HUES6 (cell line): ENCODE measurements at regions not wholly inside any gene's neighbourhood (a gene's known extent, or its start where the extent isn't known, plus 50 kb on each side); places are given as distances from the start of the nearest gene placed in this dataset.

Source experiments
- H3K27ac ChIP-seq: 2 replicates; pipeline ENCODE4 v1.7.0; 2013; ENCODE audit warnings: low read depth, mild to moderate bottlenecking, low read length, inconsistent platforms
- H3K27me3 ChIP-seq: 2 replicates; pipeline ENCODE4 v1.6.1; 2013; ENCODE audit warnings: low read length; ENCODE audit not compliant: control insufficient read depth, insufficient read depth
- H3K36me3 ChIP-seq: 2 replicates; pipeline ENCODE4 v1.6.1; 2013; ENCODE audit warnings: low read length; ENCODE audit not compliant: control insufficient read depth, insufficient read depth
- H3K4me1 ChIP-seq: 2 replicates; pipeline ENCODE4 v1.6.1; 2013; ENCODE audit warnings: low read length; ENCODE audit not compliant: control insufficient read depth, insufficient read depth
- H3K4me3 ChIP-seq: 2 replicates; pipeline ENCODE4 v1.5.1; 2013; ENCODE audit warnings: low read depth, low read length
- H3K9ac ChIP-seq: one replicate; pipeline ENCODE4 v1.6.1; 2013; ENCODE audit warnings: mild to moderate bottlenecking, low read length
- H3K9me3 ChIP-seq: 2 replicates; pipeline ENCODE4 v1.6.1; 2013; ENCODE audit warnings: low read depth, low read length; ENCODE audit not compliant: control insufficient read depth, insufficient read depth

DNA sequence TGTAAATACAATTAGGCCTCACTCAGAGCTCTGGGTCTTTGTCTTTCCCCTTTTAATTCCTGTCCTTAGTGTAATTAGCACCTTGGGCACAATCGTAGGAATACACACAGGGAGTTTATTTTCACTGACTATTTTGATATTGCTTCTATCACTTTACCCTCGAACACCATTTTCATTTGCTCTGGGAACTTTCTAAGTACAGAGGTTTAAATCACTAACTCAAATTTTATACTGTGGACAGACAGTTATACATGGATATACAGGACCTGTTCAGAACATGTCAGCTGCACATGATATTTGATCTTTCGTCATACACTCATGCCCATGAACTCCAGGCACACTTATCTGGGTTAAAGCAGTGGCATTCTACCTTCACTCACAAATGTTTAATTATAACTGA is 217.8 kb upstream of the TMEM161B start:
- Histone ChIP-seq H3K4me3 (no peak overlapping the region), H3K27me3 (no peaks in the 10 kb centered on the region), H3K4me1 (peaks cover 30% of the 10 kb centered on the region; the same call in 1 of the 2 replicates)

DNA sequence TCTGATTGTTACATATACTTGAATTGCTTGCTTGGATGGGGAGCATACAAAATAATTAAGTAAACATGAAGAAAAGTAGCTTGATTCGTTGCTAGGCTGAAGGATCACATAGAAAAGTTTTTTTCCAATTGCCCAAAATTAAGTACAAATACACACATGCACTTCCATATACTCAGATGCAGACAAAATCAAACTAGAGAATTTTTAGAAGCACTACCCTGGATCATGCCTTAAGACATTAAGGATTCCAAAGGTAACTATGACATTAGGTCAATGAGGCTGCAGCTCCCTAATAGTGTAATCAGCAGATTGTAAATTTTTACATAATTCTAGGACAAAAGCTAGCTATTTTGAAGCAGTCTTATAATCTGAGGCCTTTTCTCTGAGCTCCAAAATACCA is 216.9 kb upstream of the TMEM161B start:
- Histone ChIP-seq H3K27ac (no peak overlapping the region), H3K36me3 (no peaks in the 10 kb centered on the region), H3K4me1 (peaks cover 25% of the 10 kb centered on the region; the same call in 1 of the 2 replicates), H3K9me3 (no peaks in the 10 kb centered on the region), H3K9ac (no peak overlapping the region), H3K27me3 (no peaks in the 10 kb centered on the region), H3K4me3 (no peak overlapping the region)

More for the DNA sequence above, 217.8 kb upstream of the TMEM161B start:
- H3K9me3 ChIP-seq, result no peaks in the 10 kb centered on the region
- H3K9ac ChIP-seq, result no peak overlapping the region
- H3K27ac ChIP-seq, result no peak overlapping the region
- no peaks in the 10 kb centered on the region for H3K36me3 ChIP-seq

DNA sequence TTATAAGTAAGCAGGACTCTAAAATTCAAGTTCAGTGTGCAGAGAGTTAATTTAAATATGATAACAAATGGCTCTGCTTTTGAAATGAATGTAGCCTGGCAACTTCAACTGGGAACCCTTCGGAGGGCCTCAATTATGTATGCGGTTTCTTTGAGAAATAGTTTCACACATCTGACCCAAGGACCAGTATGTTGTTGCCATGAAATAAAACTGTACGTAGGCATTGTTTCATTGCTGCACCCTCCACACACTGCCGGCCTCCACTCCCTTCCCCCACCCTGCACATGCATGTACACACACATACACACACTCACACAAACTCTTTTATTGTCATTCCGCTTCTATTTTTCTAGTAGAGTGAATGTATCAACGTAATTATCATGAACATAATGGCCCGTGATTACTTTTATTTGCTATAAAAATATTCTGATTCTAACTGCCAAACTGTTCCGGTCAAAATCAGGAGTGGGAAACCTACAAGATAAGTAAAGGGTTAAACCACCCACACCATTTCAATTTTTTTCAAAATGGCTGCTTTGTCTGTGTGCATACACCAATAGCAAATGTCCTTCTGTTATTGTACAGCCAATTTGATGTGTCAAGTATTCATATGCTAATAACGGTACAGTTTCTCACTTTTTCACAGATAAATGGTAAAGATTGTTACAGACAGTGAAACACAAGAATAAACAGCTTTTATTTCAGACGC is 215.5 kb upstream of the TMEM161B start:
- peaks cover 22% of the 10 kb centered on the region; the same call in 1 of the 2 replicates for H3K4me1 ChIP-seq
- H3K27ac ChIP-seq, result no peak overlapping the region
- no peaks in the 10 kb centered on the region for H3K27me3 ChIP-seq
- H3K4me3 ChIP-seq, result no peak overlapping the region
- no peaks in the 10 kb centered on the region for H3K9me3 ChIP-seq
- H3K9ac ChIP-seq, result no peak overlapping the region
- H3K36me3 ChIP-seq, result no peaks in the 10 kb centered on the region

DNA sequence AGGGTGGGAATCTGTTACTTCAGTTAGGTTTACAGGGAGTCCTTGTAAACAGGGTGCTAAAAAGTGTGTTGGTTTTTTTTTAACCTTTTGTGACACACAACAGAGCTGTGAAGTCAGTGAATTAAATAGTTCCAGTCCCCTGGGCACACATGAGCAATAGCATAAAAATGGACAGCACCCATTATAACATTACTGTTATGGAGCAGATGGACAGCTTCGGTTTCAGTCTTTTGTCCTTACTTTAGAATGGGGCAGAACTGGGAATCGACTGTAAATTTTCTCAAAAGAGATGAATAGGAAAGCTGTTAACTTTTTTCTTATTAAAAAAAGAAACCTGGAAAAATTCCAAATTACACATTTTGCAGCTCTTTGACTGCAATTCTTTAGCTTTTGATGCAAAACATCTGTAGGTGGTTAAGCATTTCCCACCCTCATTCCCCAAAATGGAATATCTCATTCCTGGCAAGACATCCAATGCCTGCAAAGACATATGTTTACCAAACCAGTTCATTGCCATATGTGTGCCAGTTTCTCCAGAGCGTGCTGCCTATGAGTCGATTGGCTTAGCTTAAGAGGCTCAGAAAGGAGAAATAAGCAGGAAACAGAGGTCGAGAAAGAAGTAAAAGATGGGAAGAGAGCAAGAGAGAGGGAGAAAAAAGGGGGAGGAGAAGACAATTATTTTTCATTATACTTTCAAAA is 212.3 kb upstream of the TMEM161B start:
- no peak overlapping the region for H3K9ac ChIP-seq

DNA sequence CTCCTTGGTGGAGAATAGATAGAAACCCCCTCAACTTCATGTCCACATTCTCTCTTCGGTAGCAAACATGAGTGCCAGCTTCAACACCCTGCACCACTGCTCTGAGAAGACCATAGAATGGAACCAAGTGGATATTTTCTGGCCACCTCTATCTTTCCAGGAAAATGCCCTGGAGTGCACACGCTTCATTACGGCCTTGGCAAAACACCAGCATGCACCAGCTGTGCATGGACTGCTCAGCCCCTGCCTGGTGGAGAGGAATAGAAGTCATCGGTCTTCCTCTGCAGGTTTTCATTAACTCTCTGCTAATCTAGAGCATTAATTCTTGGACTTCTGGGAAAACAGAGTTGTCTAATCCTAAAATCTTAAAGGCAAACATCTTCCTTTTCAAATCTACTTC is 211.6 kb upstream of the TMEM161B start:
- no peak overlapping the region for H3K27ac ChIP-seq
- no peaks in the 10 kb centered on the region for H3K9me3 ChIP-seq
- H3K4me1 ChIP-seq, result peaks cover 17% of the 10 kb centered on the region; the same call in 1 of the 2 replicates
- H3K9ac ChIP-seq, result no peak overlapping the region
- no peaks in the 10 kb centered on the region for H3K27me3 ChIP-seq
- no peaks in the 10 kb centered on the region for H3K36me3 ChIP-seq
- no peak overlapping the region for H3K4me3 ChIP-seq

More for the DNA sequence above, 212.3 kb upstream of the TMEM161B start:
- Histone ChIP-seq H3K36me3 (no peaks in the 10 kb centered on the region), H3K27me3 (no peaks in the 10 kb centered on the region), H3K4me3 (no peak overlapping the region), H3K4me1 (peaks cover 17% of the 10 kb centered on the region; the same call in 1 of the 2 replicates), H3K9me3 (no peaks in the 10 kb centered on the region), H3K27ac (no peak overlapping the region)

DNA sequence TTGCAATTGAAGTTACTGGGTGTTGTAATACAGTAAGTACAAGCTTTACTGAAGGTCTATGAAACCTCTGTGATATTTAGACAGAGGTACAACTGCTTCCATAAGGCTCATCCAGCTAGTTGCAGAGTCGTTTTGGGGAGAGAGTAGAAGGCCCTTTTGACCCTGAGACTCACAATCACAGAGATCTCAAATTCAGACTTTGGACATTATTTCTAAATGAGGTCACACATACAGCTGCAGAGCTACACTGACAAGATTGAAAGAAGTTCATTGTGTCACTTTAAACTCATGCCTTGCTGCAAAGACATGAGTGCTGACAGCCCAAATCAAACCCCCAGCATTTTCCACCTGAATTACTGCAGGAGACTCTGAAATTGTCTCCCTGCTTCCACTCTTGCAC is 205.9 kb upstream of the TMEM161B start:
- Histone ChIP-seq H3K4me3 (no peak overlapping the region), H3K27me3 (no peaks in the 10 kb centered on the region), H3K27ac (no peak overlapping the region), H3K9me3 (no peaks in the 10 kb centered on the region; the same call in 1 of the 2 replicates), H3K9ac (no peak overlapping the region), H3K4me1 (no peaks in the 10 kb centered on the region), H3K36me3 (no peaks in the 10 kb centered on the region)

DNA sequence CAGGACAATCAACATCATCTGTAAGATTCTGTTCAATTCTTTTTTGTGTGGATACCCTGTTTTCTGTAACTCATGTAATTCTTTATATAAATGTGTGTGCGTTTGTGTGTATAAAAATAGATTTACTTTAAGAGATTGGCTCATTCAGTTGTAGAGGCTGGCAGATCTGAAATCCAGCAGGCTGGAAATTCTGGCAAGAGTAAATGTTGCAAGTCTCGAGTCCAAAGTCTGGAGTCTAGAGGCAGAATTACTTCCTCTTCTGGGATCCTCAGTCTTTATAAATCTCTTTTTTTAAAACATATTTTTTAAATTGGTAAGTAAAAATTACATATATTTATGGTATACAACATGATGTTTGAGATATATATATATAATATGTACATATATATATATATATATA is 202.1 kb upstream of the TMEM161B start:
- Histone ChIP-seq H3K27me3 (no peaks in the 10 kb centered on the region), H3K9ac (no peak overlapping the region), H3K4me3 (no peak overlapping the region), H3K4me1 (no peaks in the 10 kb centered on the region; the same call in 1 of the 2 replicates), H3K36me3 (no peaks in the 10 kb centered on the region), H3K9me3 (no peaks in the 10 kb centered on the region; the same call in 1 of the 2 replicates), H3K27ac (no peak overlapping the region)

DNA sequence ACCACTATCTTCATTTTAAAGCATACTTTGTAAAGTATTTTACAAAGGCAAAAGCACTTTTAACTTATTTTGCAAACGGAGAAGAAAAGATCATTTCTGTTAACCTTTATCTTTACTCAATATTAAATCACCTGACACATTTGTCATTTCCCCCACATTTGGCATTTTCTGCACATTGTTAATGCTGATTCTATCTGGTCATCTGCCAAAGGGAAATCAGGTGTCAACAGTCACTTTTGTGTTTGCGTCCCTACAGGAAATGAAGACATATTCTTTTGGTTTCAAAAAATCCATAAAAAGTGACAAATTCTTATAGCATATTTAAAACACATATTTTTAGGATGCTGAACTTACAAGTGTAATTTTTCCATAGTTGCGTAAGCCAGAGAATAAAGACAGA is 191.3 kb upstream of the TMEM161B start:
- no peak overlapping the region for H3K9ac ChIP-seq
- no peak overlapping the region for H3K4me3 ChIP-seq
- no peaks in the 10 kb centered on the region for H3K9me3 ChIP-seq
- no peaks in the 10 kb centered on the region for H3K36me3 ChIP-seq
- H3K4me1 ChIP-seq, result no peaks in the 10 kb centered on the region
- H3K27me3 ChIP-seq, result no peaks in the 10 kb centered on the region
- no peak overlapping the region for H3K27ac ChIP-seq

DNA sequence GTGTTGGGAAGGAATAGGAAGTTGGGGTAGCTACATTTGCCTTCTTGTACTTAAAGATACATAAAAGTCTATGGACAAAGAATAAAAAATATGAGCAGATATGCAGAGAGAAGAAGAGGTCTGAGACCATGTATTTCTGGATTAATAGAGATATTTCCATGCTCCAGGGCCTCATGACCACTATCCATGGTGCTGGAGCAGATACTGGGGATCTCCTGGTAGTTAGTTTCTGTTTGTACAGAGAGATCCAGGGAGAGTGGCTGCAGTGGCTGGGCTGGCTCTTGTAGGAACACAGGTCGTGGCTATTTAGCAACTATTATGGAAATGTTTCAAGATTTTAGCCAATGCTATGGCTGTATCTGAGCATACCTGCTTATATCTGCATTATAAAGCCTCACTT is 184.2 kb upstream of the TMEM161B start:
- Histone ChIP-seq H3K4me3 (no peak overlapping the region), H3K36me3 (no peaks in the 10 kb centered on the region), H3K27me3 (no peaks in the 10 kb centered on the region)

DNA sequence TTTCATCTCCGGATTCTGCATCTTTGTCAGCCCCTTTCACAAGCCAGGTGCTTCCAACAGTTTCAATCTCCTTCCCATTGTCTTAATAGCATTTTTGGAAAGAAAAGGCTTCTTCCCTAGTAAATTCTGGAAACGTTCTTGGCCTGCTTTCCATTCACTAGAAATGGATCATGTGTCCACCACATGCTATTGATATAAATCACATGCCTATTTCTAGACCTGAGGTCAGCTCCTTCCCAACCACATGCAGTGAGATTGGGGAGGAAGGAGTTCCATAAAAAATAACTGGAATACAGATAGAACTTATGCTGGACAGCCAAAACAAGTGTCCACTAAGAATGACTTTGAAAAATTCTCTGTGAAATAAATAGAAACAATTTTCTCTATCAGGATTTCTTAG is 181.6 kb upstream of the TMEM161B start:
- no peaks in the 10 kb centered on the region for H3K36me3 ChIP-seq
- no peak overlapping the region for H3K4me3 ChIP-seq
- H3K9ac ChIP-seq, result no peak overlapping the region
- H3K27ac ChIP-seq, result no peak overlapping the region
- no peaks in the 10 kb centered on the region for H3K9me3 ChIP-seq
- H3K4me1 ChIP-seq, result no peaks in the 10 kb centered on the region
- H3K27me3 ChIP-seq, result no peaks in the 10 kb centered on the region

More for the DNA sequence above, 184.2 kb upstream of the TMEM161B start:
- H3K4me1 ChIP-seq, result no peaks in the 10 kb centered on the region
- no peaks in the 10 kb centered on the region for H3K9me3 ChIP-seq
- no peak overlapping the region for H3K27ac ChIP-seq
- H3K9ac ChIP-seq, result no peak overlapping the region

DNA sequence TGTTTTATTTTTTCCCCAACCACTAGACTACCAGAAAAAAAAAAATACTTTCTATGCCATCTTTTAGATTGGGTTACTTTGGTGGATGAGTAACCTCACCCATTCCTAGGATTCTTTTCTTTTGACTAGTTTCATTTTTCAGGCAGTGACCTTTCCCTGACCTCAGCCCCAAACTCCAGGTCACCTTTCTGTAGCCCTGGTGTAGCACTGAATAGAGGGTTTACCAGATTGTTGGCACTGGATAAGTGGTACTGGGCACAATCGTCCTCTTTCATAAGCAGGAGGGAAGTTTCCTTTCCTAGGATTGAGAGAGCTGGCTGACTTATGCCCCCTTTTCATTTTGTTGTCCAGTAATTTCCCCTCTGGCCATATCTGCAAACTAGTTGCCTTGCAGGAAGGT is 169.4 kb upstream of the TMEM161B start:
- H3K9ac ChIP-seq, result no peak overlapping the region
- no peaks in the 10 kb centered on the region for H3K36me3 ChIP-seq
- H3K9me3 ChIP-seq, result no peaks in the 10 kb centered on the region
- no peak overlapping the region for H3K4me3 ChIP-seq
- no peaks in the 10 kb centered on the region for H3K27me3 ChIP-seq
- H3K27ac ChIP-seq, result no peak overlapping the region
- H3K4me1 ChIP-seq, result peaks cover 7% of the 10 kb centered on the region
